SK-N-SH (cell line): ENCODE measurements at regions not wholly inside any gene's neighbourhood (a gene's known extent, or its start where the extent isn't known, plus 50 kb on each side); places are given as distances from the start of the nearest gene placed in this dataset.

Source experiments
- CTCF ChIA-PET: fragments of 300-600, 350-600 bp; formaldehyde crosslinking; extraction: SDS; loops from one replicate; lab custom pipeline; 2021; lab: Yijun Ruan, JAX
- POLR2A ChIA-PET: fragments of 350-600 bp; sonication (Branson Sonifier 250); formaldehyde crosslinking; extraction: SDS; loops from one replicate; lab custom pipeline; 2020; ENCODE audit warnings: antibody characterized with exemption, inconsistent platforms; lab: Yijun Ruan, JAX
- DNase-seq: peaks from one replicate; pipeline ENCODE4 v3.0.0; 2012
- H2AFZ ChIP-seq: fragments of 200-600 bp; sonication (generic); 2 replicates; pipeline ENCODE4 v1.8.1; 2016; ENCODE audit warnings: antibody characterized with exemption, mild to moderate bottlenecking, low read depth
- H3F3A ChIP-seq: fragments of 200-600 bp; sonication (generic); replicated peaks from 2 replicates; pipeline ENCODE3; 2016; ENCODE audit warnings: antibody characterized with exemption, mild to moderate bottlenecking; ENCODE audit not compliant: insufficient read depth
- H3K27ac ChIP-seq, 2 experiments: fragments of 200-500 bp in 1 of 2; fragments of 200-600 bp in 1 of 2; sonication (Bioruptor generic) in 1 of 2; sonication (generic), shearing (Covaris generic) in 1 of 2; 2 replicates each; pipeline versions ENCODE4 v1.5.1 to v1.6.1; 2014 to 2016; ENCODE audit warnings: low read depth in 2 of 2, inconsistent platforms in 1 of 2, low read length in 1 of 2, mild to moderate bottlenecking in 1 of 2, mixed read lengths in 1 of 2
- H3K27me3 ChIP-seq: fragments of 200-600 bp; sonication (generic), shearing (Covaris generic); 2 replicates; pipeline ENCODE4 v1.6.1; 2016; ENCODE audit warnings: mixed run types; ENCODE audit not compliant: insufficient read depth
- H3K36me3 ChIP-seq, 2 experiments: fragments of 200-500 bp in 1 of 2; fragments of 200-600 bp in 1 of 2; sonication (Bioruptor generic) in 1 of 2; sonication (generic) in 1 of 2; replicated peaks in 1 of 2; 2 replicates each; pipeline versions ENCODE3 to v1.5.1; 2014 to 2016; ENCODE audit warnings: low read length in 1 of 2, mild to moderate bottlenecking in 1 of 2; ENCODE audit not compliant: insufficient read depth in 2 of 2, control insufficient read depth in 1 of 2
- H3K4me1 ChIP-seq, 2 experiments: fragments of 200-500 bp in 1 of 2; fragments of 200-600 bp in 1 of 2; sonication (Bioruptor generic) in 1 of 2; sonication (generic), shearing (Covaris generic) in 1 of 2; 2 replicates each; pipeline versions ENCODE4 v1.5.1 to v1.6.1; 2014 to 2016; ENCODE audit warnings: low read depth in 1 of 2, low read length in 1 of 2, mixed run types in 1 of 2; ENCODE audit not compliant: insufficient read depth in 2 of 2, control insufficient read depth in 1 of 2
- H3K4me2 ChIP-seq: fragments of 200-600 bp; sonication (generic), shearing (Covaris generic); 2 replicates; pipeline ENCODE4 v1.6.1; 2017; ENCODE audit warnings: mixed run types
- H3K4me3 ChIP-seq, 2 experiments: fragments of 200-500 bp in 1 of 2; fragments of 200-600 bp in 1 of 2; sonication (Bioruptor generic) in 1 of 2; sonication (generic), shearing (Covaris generic) in 1 of 2; 2 replicates each; pipeline versions ENCODE4 v1.5.1 to v1.8.1; 2014 to 2016; ENCODE audit warnings: low read depth in 2 of 2, inconsistent platforms in 1 of 2, low read length in 1 of 2, mild to moderate bottlenecking in 1 of 2, mixed read lengths in 1 of 2, moderate library complexity in 1 of 2
- H3K79me2 ChIP-seq: fragments of 200-600 bp; sonication (generic); 2 replicates; pipeline ENCODE4 v1.8.1; 2017; ENCODE audit warnings: mild to moderate bottlenecking; ENCODE audit not compliant: insufficient read depth
- H3K9ac ChIP-seq: fragments of 200-600 bp; sonication (generic); 2 replicates; pipeline ENCODE4 v1.6.1; 2017; ENCODE audit warnings: mixed run types
- H3K9me2 ChIP-seq: fragments of 200-600 bp; sonication (generic); 2 replicates; pipeline ENCODE4 v1.6.1; 2017; ENCODE audit warnings: mixed run types
- H3K9me3 ChIP-seq: fragments of 200-600 bp; sonication (generic); 2 replicates; pipeline ENCODE4 v1.6.1; 2017; ENCODE audit warnings: mixed run types, mild to moderate bottlenecking, moderate library complexity
- H4K20me1 ChIP-seq: fragments of 200-600 bp; sonication (generic); 2 replicates; pipeline ENCODE4 v1.6.1; 2017; ENCODE audit warnings: mild to moderate bottlenecking, mixed run types; ENCODE audit not compliant: insufficient read depth
- EP300 ChIP-seq, 2 experiments: IDR thresholded peaks; 2 replicates each; pipeline versions ENCODE4 v1.4.0 to v1.6.1; 2012; ENCODE audit warnings: borderline replicate concordance in 1 of 2, low read depth in 1 of 2, low read length in 1 of 2
- EZH2phosphoT487 ChIP-seq: fragments of 200-600 bp; sonication (generic); IDR thresholded peaks from 2 replicates; pipeline ENCODE4 v1.6.1; 2017; ENCODE audit warnings: low read depth, mixed run types, mild to moderate bottlenecking, antibody characterized with exemption, moderate library complexity, borderline replicate concordance
- FOSL2 ChIP-seq: IDR thresholded peaks from 2 replicates; pipeline ENCODE4 v1.4.0; 2012; ENCODE audit warnings: low read depth, mild to moderate bottlenecking, moderate library complexity, borderline replicate concordance
- GATA2 ChIP-seq: sonication (generic); formaldehyde crosslinking; IDR thresholded peaks from 2 replicates; pipeline ENCODE4 v1.5.0; 2020; ENCODE audit warnings: mild to moderate bottlenecking, missing genetic modification reagents
- RAD21 ChIP-seq: IDR thresholded peaks from 2 replicates; pipeline ENCODE4 v1.6.1; 2012; ENCODE audit warnings: mild to moderate bottlenecking, low read length
- SIN3A ChIP-seq: IDR thresholded peaks from 2 replicates; pipeline ENCODE4 v1.6.1; 2012; ENCODE audit warnings: low read depth, mild to moderate bottlenecking, low read length, moderate library complexity, borderline replicate concordance
- SMC3 ChIP-seq: IDR thresholded peaks from 2 replicates; pipeline ENCODE4 v1.6.1; 2012; ENCODE audit warnings: low read depth, low read length, improper control_type of control experiment
- TAF1 ChIP-seq: IDR thresholded peaks from 2 replicates; pipeline ENCODE4 v1.6.1; 2012; ENCODE audit warnings: low read depth, mild to moderate bottlenecking, low read length, moderate library complexity, borderline replicate concordance
- TEAD4 ChIP-seq: IDR thresholded peaks from 2 replicates; pipeline ENCODE4 v1.4.0; 2012; ENCODE audit warnings: mild to moderate bottlenecking, borderline replicate concordance; ENCODE audit not compliant: insufficient read depth
- WGBS: methylation state at CpG from one replicate; pipeline ENCODE4 v1.1.6; 2017; ENCODE audit warnings: low lambda C conversion rate; 5-methylcytosine and 5-hydroxymethylcytosine counted together
- TF ChIP-seq, protein P1 (sequence below): fragments of 150-350 bp; IDR thresholded peaks from 2 replicates; pipeline ENCODE4 v1.6.1; 2017; ENCODE audit warnings: antibody characterized with exemption, low read length, low read depth, borderline replicate concordance
- TF ChIP-seq, protein P2 (sequence below): IDR thresholded peaks from 2 replicates; pipeline ENCODE4 v1.4.0; 2012; ENCODE audit warnings: low read depth, borderline replicate concordance
- TF ChIP-seq, protein P3 (sequence below): fragments of 200-600 bp; sonication (generic); IDR thresholded peaks from 2 replicates; pipeline ENCODE4 v1.6.1; 2017; ENCODE audit warnings: antibody characterized with exemption, mild to moderate bottlenecking, moderate library complexity
- TF ChIP-seq, protein P4 (sequence below): fragments of 150-350 bp; IDR thresholded peaks from 2 replicates; pipeline ENCODE4 v1.6.1; 2016; ENCODE audit warnings: mild to moderate bottlenecking, low read depth, low read length
- TF ChIP-seq, protein P5 (sequence below): IDR thresholded peaks from 2 replicates; pipeline ENCODE4 v1.4.0; 2012; ENCODE audit warnings: low read depth

DNA sequence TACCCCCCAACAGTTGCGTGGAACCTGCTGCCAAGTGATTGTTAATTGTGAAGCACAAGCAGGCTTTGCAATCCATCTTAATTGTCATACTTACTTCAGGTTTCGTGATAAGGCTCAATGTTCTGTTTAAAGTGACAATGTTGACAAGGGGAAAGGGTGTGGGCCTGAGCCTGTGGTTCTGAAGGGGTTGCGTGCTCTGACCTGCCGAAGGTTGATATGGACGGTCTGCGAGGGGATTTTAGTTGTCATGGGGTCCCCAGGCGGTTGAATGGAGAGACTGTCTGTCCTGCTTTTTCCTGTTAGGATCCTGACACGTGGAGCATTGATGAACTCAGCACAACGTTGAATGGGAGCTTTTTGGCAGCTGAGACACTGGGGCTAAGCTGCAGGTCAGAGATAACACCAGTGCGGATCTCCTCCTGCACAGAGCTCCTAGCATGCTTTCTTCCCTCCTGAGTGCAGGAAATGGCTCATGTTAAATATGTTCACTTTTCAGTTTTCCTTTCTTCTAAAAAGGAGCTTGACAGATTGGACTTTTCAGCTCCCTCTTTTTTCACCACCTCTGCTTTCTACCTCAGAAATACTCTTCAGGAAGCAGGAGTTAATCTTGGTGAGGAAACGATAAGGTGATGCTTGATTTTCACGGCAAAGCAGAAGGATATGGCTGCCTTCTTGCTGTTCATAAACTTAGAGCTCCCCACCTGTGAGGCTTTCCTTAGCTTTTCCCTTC is 62.9 kb upstream of the ZEB2 start:
- H3K4me1 ChIP-seq, result peaks cover 0 to 18% of the 10 kb centered on the region in 2 experiments; a peak in 2 of 4 replicates
- no peak overlapping the region for H3K27ac ChIP-seq
- 92% methylated on average over 12 of the region's 12 CpGs for WGBS
- H4K20me1 ChIP-seq, result no peaks in the 10 kb centered on the region
- DNase-seq, result no peak
- CTCF ChIA-PET, result interaction anchor here (1.0 to 2.8 kb wide), 3 partner anchors 11 to 59 kb away, joined by 3 to 8 read pairs (median 3); no protein-coding TSS in a partner anchor
- no peak overlapping the region; the same call in 1 of the 2 replicates for H2AFZ ChIP-seq
- no peak overlapping the region for H3K4me3 ChIP-seq
- no peaks in the 10 kb centered on the region for H3K27me3 ChIP-seq
- TF ChIP-seq, protein P1, sequence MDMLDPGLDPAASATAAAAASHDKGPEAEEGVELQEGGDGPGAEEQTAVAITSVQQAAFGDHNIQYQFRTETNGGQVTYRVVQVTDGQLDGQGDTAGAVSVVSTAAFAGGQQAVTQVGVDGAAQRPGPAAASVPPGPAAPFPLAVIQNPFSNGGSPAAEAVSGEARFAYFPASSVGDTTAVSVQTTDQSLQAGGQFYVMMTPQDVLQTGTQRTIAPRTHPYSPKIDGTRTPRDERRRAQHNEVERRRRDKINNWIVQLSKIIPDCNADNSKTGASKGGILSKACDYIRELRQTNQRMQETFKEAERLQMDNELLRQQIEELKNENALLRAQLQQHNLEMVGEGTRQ, result no peak
- no peak for TF ChIP-seq GATA2
- TF ChIP-seq RAD21, result no peak
- TF ChIP-seq EZH2phosphoT487, result no peak
- TF ChIP-seq, protein P2, sequence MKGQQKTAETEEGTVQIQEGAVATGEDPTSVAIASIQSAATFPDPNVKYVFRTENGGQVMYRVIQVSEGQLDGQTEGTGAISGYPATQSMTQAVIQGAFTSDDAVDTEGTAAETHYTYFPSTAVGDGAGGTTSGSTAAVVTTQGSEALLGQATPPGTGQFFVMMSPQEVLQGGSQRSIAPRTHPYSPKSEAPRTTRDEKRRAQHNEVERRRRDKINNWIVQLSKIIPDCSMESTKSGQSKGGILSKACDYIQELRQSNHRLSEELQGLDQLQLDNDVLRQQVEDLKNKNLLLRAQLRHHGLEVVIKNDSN, result no peak
- no peak for TF ChIP-seq TAF1
- TF ChIP-seq, protein P3, sequence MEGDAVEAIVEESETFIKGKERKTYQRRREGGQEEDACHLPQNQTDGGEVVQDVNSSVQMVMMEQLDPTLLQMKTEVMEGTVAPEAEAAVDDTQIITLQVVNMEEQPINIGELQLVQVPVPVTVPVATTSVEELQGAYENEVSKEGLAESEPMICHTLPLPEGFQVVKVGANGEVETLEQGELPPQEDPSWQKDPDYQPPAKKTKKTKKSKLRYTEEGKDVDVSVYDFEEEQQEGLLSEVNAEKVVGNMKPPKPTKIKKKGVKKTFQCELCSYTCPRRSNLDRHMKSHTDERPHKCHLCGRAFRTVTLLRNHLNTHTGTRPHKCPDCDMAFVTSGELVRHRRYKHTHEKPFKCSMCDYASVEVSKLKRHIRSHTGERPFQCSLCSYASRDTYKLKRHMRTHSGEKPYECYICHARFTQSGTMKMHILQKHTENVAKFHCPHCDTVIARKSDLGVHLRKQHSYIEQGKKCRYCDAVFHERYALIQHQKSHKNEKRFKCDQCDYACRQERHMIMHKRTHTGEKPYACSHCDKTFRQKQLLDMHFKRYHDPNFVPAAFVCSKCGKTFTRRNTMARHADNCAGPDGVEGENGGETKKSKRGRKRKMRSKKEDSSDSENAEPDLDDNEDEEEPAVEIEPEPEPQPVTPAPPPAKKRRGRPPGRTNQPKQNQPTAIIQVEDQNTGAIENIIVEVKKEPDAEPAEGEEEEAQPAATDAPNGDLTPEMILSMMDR, result no peak
- TF ChIP-seq, protein P4, sequence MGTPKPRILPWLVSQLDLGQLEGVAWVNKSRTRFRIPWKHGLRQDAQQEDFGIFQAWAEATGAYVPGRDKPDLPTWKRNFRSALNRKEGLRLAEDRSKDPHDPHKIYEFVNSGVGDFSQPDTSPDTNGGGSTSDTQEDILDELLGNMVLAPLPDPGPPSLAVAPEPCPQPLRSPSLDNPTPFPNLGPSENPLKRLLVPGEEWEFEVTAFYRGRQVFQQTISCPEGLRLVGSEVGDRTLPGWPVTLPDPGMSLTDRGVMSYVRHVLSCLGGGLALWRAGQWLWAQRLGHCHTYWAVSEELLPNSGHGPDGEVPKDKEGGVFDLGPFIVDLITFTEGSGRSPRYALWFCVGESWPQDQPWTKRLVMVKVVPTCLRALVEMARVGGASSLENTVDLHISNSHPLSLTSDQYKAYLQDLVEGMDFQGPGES, result no peak
- no peak for TF ChIP-seq TEAD4
- TF ChIP-seq FOSL2, result no peak
- TF ChIP-seq EP300 (IDR thresholded peaks at IDR 0.05; ENCODE audit: borderline replicate concordance in 1 of 2, low read depth in 1 of 2, low read length in 1 of 2), result no peak
- TF ChIP-seq SMC3, result no peak
- TF ChIP-seq, protein P5, sequence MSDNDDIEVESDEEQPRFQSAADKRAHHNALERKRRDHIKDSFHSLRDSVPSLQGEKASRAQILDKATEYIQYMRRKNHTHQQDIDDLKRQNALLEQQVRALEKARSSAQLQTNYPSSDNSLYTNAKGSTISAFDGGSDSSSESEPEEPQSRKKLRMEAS, result no peak
- no peak for TF ChIP-seq SIN3A
- no peaks in the 10 kb centered on the region for H3K9me2 ChIP-seq
- H3K9me3 ChIP-seq, result no peaks in the 10 kb centered on the region
- no peaks in the 10 kb centered on the region for H3K36me3 ChIP-seq
- no peaks in the 10 kb centered on the region for H3K79me2 ChIP-seq
- no peak overlapping the region for H3K4me2 ChIP-seq
- H3F3A ChIP-seq, result no peaks in the 10 kb centered on the region
- POLR2A ChIA-PET, result no interaction called here
- H3K9ac ChIP-seq, result no peak overlapping the region
